ENCODE measurements at regions not wholly inside any gene's neighbourhood (a gene's known extent, or its start where the extent isn't known, plus 50 kb on each side); places are given as distances from the start of the nearest gene placed in this dataset.

DNA sequence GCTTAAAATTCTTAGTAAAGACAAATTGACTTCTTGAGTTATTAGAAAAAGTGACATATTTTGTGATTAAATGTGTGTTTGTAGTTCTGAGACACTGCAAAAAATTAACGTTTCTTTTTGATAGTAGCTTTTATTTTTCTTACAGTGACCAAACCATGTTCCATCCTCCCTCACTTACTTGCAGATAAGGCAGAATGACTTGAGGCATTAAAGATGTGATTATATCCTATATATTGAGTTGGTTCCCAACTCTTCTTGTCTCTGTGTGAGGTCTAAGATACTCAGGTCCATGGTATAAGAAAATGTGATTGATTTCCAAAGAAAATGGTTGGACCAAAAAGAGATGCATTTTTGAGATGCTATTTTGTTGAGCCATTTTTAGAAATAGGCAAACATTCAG, 238.3 kb upstream of the NR2F2 start:
- Histone ChIP-seq H3K9me3 (no peaks in the 10 kb centered on the region; the same call in 1 of the 2 replicates), H3K36me3 (replicated peaks in 1 of 2; ENCODE audit: control insufficient read depth in 1 of 2, insufficient read depth in 2 of 2, low read length in 1 of 2) (no peaks in the 10 kb centered on the region), H2AFZ (ENCODE audit: low read depth) (no peak overlapping the region), H3K9ac (no peak overlapping the region), H3K4me2 (no peak overlapping the region), H3K4me1 (ENCODE audit: control insufficient read depth in 1 of 2, insufficient read depth in 2 of 2, low read depth in 1 of 2, low read length in 1 of 2) (no peaks in the 10 kb centered on the region), H3F3A (replicated peaks; ENCODE audit: insufficient read depth) (no peaks in the 10 kb centered on the region), H3K4me3 (ENCODE audit: low read depth in 2 of 2, low read length in 1 of 2) (no peak overlapping the region), H3K79me2 (ENCODE audit: insufficient read depth) (no peaks in the 10 kb centered on the region), H3K27me3 (ENCODE audit: insufficient read depth) (no peaks in the 10 kb centered on the region), H3K27ac (ENCODE audit: low read depth in 2 of 2, low read length in 1 of 2) (no peak overlapping the region), H3K9me2 (no peaks in the 10 kb centered on the region), H4K20me1 (ENCODE audit: insufficient read depth) (no peaks in the 10 kb centered on the region)
- POLR2A ChIA-PET: no interaction called here
- CTCF ChIA-PET: no interaction called here
- 2% methylated on average over 1 of the region's 1 CpG for WGBS (ENCODE audit: low lambda C conversion rate)
- TF ChIP-seq NFIC (IDR thresholded peaks at IDR 0.05; ENCODE audit: borderline replicate concordance) (no peak), RCOR1 (IDR thresholded peaks at IDR 0.05; ENCODE audit: low read length) (no peak), RXRA (IDR thresholded peaks at IDR 0.05; ENCODE audit: borderline replicate concordance, low read depth) (no peak), JUND (IDR thresholded peaks at IDR 0.05) (no peak), SIN3A (IDR thresholded peaks at IDR 0.05; ENCODE audit: borderline replicate concordance, low read depth, low read length) (no peak), SMC3 (IDR thresholded peaks at IDR 0.05; ENCODE audit: low read depth, low read length) (no peak), YY1 (IDR thresholded peaks at IDR 0.05; ENCODE audit: low read depth) (no peak), MEF2A (IDR thresholded peaks at IDR 0.05; ENCODE audit: borderline replicate concordance, low read depth) (no peak), FOSL2 (IDR thresholded peaks at IDR 0.05; ENCODE audit: borderline replicate concordance, low read depth) (no peak), POLR2AphosphoS5 (IDR thresholded peaks at IDR 0.05; ENCODE audit: low read depth, low read length) (no peak), EZH2phosphoT487 (IDR thresholded peaks at IDR 0.05; ENCODE audit: borderline replicate concordance, low read depth) (no peak), FOXM1 (IDR thresholded peaks at IDR 0.05; ENCODE audit: low read depth) (no peak), TAF1 (IDR thresholded peaks at IDR 0.05; ENCODE audit: borderline replicate concordance, low read depth, low read length) (no peak)
- TF ChIP-seq, protein P1, sequence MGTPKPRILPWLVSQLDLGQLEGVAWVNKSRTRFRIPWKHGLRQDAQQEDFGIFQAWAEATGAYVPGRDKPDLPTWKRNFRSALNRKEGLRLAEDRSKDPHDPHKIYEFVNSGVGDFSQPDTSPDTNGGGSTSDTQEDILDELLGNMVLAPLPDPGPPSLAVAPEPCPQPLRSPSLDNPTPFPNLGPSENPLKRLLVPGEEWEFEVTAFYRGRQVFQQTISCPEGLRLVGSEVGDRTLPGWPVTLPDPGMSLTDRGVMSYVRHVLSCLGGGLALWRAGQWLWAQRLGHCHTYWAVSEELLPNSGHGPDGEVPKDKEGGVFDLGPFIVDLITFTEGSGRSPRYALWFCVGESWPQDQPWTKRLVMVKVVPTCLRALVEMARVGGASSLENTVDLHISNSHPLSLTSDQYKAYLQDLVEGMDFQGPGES (IDR thresholded peaks at IDR 0.05; ENCODE audit: low read depth, low read length): no peak
- TF ChIP-seq, protein P2, sequence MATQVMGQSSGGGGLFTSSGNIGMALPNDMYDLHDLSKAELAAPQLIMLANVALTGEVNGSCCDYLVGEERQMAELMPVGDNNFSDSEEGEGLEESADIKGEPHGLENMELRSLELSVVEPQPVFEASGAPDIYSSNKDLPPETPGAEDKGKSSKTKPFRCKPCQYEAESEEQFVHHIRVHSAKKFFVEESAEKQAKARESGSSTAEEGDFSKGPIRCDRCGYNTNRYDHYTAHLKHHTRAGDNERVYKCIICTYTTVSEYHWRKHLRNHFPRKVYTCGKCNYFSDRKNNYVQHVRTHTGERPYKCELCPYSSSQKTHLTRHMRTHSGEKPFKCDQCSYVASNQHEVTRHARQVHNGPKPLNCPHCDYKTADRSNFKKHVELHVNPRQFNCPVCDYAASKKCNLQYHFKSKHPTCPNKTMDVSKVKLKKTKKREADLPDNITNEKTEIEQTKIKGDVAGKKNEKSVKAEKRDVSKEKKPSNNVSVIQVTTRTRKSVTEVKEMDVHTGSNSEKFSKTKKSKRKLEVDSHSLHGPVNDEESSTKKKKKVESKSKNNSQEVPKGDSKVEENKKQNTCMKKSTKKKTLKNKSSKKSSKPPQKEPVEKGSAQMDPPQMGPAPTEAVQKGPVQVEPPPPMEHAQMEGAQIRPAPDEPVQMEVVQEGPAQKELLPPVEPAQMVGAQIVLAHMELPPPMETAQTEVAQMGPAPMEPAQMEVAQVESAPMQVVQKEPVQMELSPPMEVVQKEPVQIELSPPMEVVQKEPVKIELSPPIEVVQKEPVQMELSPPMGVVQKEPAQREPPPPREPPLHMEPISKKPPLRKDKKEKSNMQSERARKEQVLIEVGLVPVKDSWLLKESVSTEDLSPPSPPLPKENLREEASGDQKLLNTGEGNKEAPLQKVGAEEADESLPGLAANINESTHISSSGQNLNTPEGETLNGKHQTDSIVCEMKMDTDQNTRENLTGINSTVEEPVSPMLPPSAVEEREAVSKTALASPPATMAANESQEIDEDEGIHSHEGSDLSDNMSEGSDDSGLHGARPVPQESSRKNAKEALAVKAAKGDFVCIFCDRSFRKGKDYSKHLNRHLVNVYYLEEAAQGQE (IDR thresholded peaks at IDR 0.05; ENCODE audit: low read depth, low read length): no peak
- TF ChIP-seq, protein P3, sequence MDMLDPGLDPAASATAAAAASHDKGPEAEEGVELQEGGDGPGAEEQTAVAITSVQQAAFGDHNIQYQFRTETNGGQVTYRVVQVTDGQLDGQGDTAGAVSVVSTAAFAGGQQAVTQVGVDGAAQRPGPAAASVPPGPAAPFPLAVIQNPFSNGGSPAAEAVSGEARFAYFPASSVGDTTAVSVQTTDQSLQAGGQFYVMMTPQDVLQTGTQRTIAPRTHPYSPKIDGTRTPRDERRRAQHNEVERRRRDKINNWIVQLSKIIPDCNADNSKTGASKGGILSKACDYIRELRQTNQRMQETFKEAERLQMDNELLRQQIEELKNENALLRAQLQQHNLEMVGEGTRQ (IDR thresholded peaks at IDR 0.05; ENCODE audit: borderline replicate concordance, low read depth, low read length): no peak
- no peak for DNase-seq
